Mammary epithelial cell (primary cell): ENCODE measurements at regions not wholly inside any gene's neighbourhood (a gene's known extent, or its start where the extent isn't known, plus 50 kb on each side); places are given as distances from the start of the nearest gene placed in this dataset.

ENCODE experiments used
- CTCF ChIP-seq, 2 donors: IDR thresholded peaks in 1 of 2; conservative IDR thresholded peaks in 1 of 2; 2 replicates each; pipeline ENCODE4 v1.5.1; 2011 to 2012; ENCODE audit warnings: inconsistent platforms in 2 of 2, low read length in 2 of 2, mild to moderate bottlenecking in 2 of 2, control low read depth in 1 of 2, low read depth in 1 of 2; ENCODE audit not compliant: insufficient read depth in 1 of 2; ENCODE audit errors: extremely low read depth in 1 of 2
- EZH2 ChIP-seq: IDR thresholded peaks from 2 replicates; pipeline ENCODE4 v1.6.1; 2012; ENCODE audit warnings: low read length, inconsistent platforms, borderline replicate concordance

DNA sequence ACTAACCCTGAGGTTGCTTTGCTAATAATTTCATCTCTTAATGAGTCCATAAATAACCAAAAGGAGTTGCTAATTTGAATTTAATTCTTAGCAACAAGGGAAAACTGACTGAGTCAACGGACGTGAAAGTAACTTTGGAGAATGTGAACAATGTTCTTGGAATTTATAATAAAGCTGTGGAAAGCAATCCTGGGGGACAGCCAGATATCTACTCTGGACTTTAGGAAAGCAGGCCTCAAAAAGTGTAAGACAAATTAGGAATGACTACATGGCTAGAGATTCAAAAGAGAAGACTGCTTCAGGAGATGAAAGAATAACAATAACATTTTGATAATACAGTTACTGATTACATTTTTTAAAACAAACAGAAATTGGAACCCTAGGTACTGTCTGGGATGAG, 318.4 kb upstream of the COL8A1 start:
- TF ChIP-seq CTCF (conservative IDR thresholded peaks at IDR 0.05 in 1 of 2, IDR thresholded peaks at IDR 0.05 in 1 of 2; ENCODE audit: extremely low read depth in 1 of 2, insufficient read depth in 1 of 2, low read depth in 1 of 2, low read length in 2 of 2) (no peak), EZH2 (no peak)
